NCI-H345 treated with DMSO at 0.1 percent for 48 hours (cell line): ENCODE measurements at regions not wholly inside any gene's neighbourhood (a gene's known extent, or its start where the extent isn't known, plus 50 kb on each side); places are given as distances from the start of the nearest gene placed in this dataset.

Source experiments
- DNase-seq: peaks from one replicate; lab custom pipeline; 2025; ENCODE audit not compliant: unreplicated experiment; lab: John Stamatoyannopoulos, UW

GRCh38 chr2:129462967-129463366, 516.5 kb upstream of the RAB6C start:
- no peak for DNase-seq

- no peak for DNase-seq
Observed at GRCh38 chr2:129464036-129464435, 515.4 kb upstream of the RAB6C start.

GRCh38 chr2:129464631-129465030, 514.8 kb upstream of the RAB6C start:
- no peak for DNase-seq

- DNase-seq: no peak
Observed at GRCh38 chr2:129465045-129465444, 514.4 kb upstream of the RAB6C start.

- no peak for DNase-seq
Observed at GRCh38 chr2:129466389-129466788, 513.1 kb upstream of the RAB6C start.

- DNase-seq: no peak
Observed at GRCh38 chr2:129467012-129467779, 512.3 kb upstream of the RAB6C start.

- DNase-seq: no peak
Observed at GRCh38 chr2:129467941-129468340, 511.5 kb upstream of the RAB6C start.

GRCh38 chr2:129468879-129469278, 510.6 kb upstream of the RAB6C start:
- no peak for DNase-seq

- no peak for DNase-seq
Observed at GRCh38 chr2:129469389-129469788, 510.1 kb upstream of the RAB6C start.

GRCh38 chr2:129469871-129470270, 509.6 kb upstream of the RAB6C start:
- DNase-seq: no peak

GRCh38 chr2:129478902-129479517, 500.5 kb upstream of the RAB6C start:
- no peak for DNase-seq

GRCh38 chr2:129479892-129480291, 499.6 kb upstream of the RAB6C start:
- no peak for DNase-seq

- no peak for DNase-seq
Observed at GRCh38 chr2:129480790-129481189, 498.7 kb upstream of the RAB6C start.

GRCh38 chr2:129481306-129482219, 497.9 kb upstream of the RAB6C start:
- DNase-seq: no peak

GRCh38 chr2:129482626-129483025, 496.8 kb upstream of the RAB6C start:
- no peak for DNase-seq

- no peak for DNase-seq
Observed at GRCh38 chr2:129483366-129483765, 496.1 kb upstream of the RAB6C start.

GRCh38 chr2:129484999-129485897, 494.2 kb upstream of the RAB6C start:
- DNase-seq: no peak

- no peak for DNase-seq
Observed at GRCh38 chr2:129488376-129488775, 491.1 kb upstream of the RAB6C start.

GRCh38 chr2:129490641-129491040, 488.8 kb upstream of the RAB6C start:
- DNase-seq: no peak

- DNase-seq: no peak
Observed at GRCh38 chr2:129491308-129491707, 488.2 kb upstream of the RAB6C start.

- DNase-seq: no peak
Observed at GRCh38 chr2:129492548-129492947, 486.9 kb upstream of the RAB6C start.
